AML-193 (cell line): ENCODE measurements at regions not wholly inside any gene's neighbourhood (a gene's known extent, or its start where the extent isn't known, plus 50 kb on each side); places are given as distances from the start of the nearest gene placed in this dataset.

Experiments used
- DNase-seq, 2 experiments: peaks; one replicate each; lab custom pipeline; 2025; lab: John Stamatoyannopoulos, UW

DNA sequence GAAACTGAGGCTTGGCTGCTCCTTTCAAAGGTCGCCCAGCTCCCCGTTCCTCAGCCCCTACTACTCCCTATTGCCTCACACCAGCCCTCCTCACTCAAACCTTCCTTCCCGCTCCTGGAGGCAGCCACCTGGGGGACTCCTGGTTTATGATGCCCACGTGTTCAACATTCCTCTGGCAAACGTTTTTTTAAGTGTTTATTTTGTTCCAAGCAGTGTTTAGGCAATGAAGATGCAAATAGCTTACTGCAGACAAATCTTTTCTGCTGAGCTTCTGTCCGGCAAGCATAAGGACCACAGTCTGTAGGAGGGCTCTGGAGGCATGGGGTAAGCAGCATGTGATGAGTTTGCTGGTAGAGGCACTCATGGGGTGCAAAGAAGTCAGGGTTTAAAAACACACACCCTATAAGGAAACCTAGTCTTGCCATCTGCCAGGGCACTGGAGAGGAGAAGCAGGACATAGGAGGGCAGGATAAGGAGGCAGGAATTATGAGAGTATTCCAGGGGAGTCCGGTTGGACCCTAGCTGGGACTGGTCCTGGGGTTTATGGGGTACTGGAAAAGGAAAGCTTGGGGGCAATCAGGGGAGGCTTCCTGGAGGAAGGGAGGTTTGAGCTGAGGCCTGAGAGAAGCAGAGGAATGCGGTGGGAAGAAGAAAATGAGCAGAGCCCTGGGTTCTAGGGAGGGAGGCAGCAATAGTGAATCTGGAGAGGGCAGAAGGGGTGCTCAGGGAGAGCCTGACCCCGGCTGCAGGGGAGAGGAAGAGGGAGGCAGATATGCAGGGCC lies 123.3 kb downstream of the NCOR2 start:
- no peak for DNase-seq

DNA sequence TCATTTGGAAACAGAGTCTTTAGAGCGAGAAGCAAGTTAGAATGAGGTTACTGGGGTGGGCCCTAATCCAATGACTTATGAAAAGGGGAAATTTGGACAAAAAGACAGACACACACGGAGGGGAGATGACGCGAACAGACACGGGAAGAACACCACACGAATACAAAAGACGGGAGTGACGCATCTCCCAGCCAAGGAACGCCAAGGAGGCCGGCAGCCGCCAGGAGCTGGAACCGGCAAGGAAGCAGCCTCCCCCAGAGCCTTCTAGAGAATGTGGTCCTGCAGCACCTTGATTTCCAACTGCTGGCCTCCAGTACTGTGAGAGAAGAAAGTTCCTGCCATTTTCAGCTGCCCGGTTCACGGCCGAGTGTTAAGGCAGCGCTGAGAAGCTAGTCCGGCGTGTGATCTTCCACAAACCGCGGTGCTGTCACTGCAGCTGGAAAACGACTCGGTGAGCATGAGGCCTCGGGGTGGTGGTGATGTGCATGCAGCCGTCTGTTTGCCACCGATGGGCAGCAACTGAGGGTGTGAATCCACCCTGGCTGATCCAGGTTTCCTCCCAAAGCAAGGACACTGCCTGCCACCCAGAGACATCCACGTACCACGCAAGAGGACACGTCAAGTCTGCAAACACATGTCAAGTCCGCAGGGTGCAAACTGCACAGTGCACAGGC lies 124.5 kb downstream of the NCOR2 start:
- DNase-seq, result no peak

DNA sequence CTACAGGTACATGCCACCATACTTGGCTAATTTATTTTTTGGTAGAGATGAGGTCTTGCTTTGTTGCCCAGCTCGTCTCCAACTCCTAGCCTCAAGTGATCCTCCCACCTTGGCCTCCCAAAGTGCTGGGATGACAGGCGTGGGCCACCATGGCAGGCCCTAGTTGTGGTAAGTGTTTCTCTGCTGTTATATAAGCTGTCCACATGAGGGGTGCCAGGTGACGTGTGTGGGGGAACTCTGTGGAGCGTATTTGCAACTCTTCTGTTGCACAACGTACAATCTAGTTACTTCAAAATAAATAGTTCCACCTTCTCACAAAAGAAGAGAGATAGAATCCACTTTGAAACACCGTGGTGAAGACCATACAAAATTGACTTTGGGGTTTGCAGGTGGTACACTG lies 125.1 kb downstream of the NCOR2 start:
- no peak for DNase-seq

DNA sequence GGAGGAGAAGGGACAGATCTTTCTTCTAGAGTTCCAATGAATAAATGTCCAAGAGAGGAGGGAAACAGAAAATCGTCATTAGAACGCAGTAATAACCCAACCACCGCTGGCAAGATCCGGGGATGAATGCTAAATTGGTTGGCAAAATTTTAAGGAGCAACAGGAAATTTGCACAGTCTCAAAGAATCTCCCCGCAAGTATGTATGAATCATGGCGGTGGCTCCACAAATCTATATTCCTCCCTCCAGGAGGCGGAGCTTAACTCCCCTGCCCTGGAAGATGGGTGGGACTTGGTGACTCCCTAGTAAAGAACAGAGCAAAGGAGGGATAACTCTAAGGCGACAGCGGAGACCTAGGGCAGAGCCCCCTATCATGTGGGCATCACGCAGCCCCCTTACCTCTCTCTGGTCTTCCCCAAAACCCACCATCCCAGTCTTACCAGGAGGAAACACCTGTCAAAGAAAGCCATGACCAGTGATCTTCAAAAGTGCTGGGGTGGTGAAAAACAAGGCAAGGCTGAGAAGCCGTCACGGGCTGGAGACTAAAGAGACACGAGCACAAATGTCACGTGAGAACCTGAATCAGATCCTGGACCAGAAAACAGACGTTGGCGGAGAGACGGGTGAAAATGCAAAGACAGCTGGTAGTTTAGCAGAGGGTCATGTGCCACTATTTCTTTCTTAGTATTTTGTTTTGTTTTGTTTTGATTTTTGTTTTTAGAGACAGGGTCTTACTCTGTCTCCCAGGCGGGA lies 125.8 kb downstream of the NCOR2 start:
- no peak for DNase-seq

DNA sequence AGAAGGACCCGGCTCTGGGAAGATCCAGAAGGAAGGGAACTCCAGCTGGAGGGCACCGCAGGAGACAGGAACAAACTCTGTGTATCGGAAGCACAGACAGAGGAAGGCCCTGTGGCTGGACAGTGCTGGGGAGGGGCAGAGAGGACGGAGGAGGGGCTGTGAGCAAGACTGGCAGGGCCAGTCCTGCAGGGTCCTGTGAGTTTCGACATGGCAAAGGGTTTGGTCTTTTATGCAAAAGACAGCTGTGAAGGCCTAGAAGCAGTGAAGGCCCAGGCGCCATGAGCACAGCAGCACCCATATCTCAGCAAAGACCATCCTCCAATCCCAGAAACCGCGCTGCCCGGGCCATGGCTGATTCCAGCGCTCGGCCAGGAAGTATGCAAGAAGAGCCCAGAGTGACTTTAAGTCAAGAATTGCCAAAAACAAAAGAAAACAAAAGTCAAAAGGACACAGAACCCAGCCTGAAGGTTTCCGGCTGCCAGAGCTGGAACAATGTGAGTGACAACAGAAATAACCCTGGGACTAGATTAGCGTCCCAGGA lies 126.5 kb downstream of the NCOR2 start:
- no peak for DNase-seq

DNA sequence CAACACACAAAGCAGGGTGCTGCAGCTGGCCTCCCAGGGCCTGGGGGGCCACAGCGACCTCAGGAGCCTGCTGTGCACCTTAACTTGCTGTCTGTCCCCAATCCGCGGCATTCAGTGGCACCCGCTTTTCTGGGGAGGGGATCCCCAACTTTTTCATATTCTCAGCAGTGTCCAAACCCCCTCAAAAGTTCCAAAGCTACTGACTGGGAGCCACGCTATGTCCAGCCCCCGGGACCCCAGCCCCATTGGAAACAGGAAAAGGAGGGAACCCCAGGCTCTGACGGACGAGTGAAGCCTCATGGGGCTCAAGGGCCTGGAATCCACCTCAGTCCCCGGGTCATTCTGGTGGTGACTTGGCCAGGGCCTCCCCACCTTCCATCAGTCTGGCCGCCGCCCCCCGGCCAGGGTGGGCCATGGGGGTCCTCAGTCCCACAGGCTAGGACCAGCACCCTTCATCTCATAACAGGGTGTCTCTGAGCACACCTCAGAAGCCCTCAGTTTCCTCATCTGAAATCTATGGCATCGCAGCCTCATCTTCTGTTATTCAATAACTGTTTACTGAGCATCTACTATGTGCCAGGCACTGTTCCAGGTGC lies 127.3 kb downstream of the NCOR2 start:
- no peak for DNase-seq

DNA sequence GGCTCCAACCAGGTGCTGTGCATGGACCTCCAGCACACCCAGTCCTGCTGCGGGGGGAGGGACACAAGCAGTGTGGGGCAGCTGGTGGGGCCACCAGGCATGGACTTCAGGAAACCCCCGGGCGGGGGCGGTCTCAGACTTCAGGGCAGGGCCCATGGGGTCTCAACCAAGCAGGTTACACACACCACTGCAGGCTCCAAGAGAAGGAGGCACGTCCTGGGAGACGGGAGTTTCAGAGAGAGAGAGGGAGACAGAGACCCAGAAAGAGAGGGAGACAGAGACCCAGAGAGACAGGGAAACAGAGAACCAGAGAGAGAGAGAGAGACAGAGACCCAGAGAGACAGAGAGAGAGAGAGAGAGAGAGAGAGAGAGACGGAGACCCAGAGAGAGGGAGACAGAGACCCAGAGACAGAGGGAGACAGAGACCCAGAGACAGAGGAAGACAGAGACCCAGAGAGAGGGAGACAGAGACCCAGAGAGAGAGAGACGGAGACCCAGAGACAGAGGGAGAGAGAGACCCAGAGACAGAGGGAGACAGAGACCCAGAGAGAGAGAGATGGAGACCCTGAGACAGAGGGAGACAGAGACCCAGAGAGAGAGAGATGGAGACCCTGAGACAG lies 128.9 kb downstream of the NCOR2 start:
- no peak for DNase-seq

- no peak for DNase-seq
These were observed 129.6 kb downstream of the NCOR2 start for GRCh38 chr12:124437617-124438436.

- no peak for DNase-seq
These were observed 130.3 kb downstream of the NCOR2 start for GRCh38 chr12:124437121-124437520.

DNA sequence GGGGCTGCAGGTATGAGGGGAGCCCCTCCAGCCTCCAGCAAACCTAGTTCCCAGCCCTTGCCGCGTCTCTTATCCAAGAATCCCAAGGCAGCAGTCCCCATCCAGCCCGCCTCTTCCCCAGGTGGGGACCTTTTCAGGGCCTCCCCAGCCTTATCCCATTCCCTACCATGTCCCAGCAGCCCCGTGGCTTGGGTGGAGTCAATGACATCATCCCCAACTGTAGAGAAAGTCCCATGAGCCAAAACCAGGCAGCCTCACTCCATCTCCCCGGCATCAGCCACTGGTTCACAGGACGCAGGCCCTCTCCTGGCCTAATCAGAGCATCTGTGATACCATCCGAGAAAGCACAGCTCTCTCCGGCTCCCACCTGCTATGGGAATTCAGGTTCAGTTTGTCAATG lies 131.0 kb downstream of the NCOR2 start:
- DNase-seq, result no peak

GRCh38 chr12:124435806-124436345 lies 131.5 kb downstream of the NCOR2 start:
- DNase-seq, result no peak

GRCh38 chr12:124434951-124435805 lies 132.2 kb downstream of the NCOR2 start:
- no peak for DNase-seq

GRCh38 chr12:124434354-124434753 lies 133.1 kb downstream of the NCOR2 start:
- DNase-seq, result no peak

GRCh38 chr12:124433879-124434278 lies 133.5 kb downstream of the NCOR2 start:
- no peak for DNase-seq

DNA sequence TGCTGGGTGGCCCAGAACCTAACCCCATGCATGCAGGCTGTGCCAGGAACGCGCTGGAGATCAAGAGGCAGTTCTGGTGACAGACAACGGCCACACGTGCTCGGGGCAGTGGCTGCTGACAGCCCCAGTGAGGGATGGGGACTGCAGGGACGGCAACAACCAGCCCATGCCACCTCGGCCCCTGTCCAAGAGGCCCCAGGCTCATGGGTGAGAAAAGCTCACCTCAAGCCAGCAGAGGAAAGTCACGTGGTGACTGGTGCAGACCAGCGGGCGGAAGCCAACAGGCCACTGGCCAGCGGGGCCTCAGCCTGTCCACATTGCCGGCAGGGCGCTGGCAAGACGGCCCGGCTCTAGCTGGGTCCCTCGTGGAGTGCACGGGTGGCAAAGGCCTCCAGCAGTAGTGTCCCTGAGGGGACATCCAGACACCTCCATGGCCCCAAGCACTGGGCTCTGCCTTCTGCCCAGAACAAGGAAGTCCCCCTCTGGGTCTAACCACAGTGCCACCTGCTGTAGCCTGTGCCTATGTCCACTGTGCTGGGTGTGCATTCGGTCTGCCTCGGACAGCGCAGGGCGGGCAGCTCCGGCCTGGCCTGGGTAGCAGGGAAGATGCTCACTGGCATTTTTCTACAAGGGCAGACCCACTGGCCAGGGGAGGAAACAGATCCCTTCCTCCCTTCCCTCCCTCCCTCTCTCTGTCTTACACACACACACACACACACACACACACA lies 134.1 kb downstream of the NCOR2 start:
- no peak for DNase-seq

DNA sequence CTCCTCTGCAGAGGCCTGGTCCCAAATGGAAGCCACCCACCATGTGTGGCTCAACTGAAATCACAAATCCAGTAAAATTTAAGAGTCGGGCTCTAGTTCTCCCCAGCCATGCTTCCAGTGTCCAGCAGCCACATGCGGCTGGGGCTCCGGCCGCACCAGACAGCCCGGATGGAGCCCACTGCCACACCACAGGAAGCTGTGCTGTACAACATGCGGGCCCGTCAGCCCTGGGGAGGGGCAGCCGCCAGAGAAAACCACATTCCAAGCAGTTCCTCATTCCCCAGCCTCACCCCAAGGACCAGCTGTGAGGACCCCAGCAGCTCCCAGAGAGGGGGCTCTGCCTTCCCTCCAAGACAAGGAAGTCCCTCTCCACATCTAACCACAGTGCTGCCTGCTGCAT lies 135.0 kb downstream of the NCOR2 start:
- DNase-seq, result no peak

- no peak for DNase-seq
These were observed 135.4 kb downstream of the NCOR2 start for GRCh38 chr12:124431971-124432370.

- no peak for DNase-seq
These were observed 135.6 kb downstream of the RFLNA start for GRCh38 chr12:124430491-124430890.

DNA sequence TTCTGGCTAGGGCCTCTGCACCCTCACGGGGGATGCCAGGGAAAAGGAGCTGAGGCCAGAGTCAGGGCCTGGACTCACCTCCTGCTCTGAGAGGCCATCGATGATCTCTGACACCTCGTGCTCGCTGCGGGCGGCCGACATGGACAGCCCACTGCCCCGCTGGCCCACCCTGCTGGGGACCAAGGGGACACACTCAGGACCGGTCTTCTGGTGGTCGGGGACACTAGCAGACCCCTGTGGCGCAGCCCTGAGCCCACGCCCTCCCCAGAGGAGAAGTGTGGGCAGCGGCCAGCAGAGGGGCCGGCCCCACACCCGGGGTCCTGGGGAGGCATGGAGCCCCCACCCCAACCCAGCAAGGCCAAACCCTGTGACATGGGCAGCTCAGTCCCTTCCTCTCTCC lies 134.6 kb downstream of the RFLNA start:
- DNase-seq, result no peak
